HUES64 (cell line): ENCODE measurements at regions not wholly inside any gene's neighbourhood (a gene's known extent, or its start where the extent isn't known, plus 50 kb on each side); places are given as distances from the start of the nearest gene placed in this dataset.

Experiments used
- H3K27ac ChIP-seq: 2 replicates; pipeline ENCODE4 v1.7.0; 2013; ENCODE audit warnings: low read depth, low read length, inconsistent platforms
- H3K27me3 ChIP-seq: 2 replicates; pipeline ENCODE4 v1.6.1; 2013; ENCODE audit warnings: mild to moderate bottlenecking, low read length; ENCODE audit not compliant: insufficient read depth
- H3K36me3 ChIP-seq: 2 replicates; pipeline ENCODE4 v1.6.1; 2013; ENCODE audit warnings: mild to moderate bottlenecking, low read length; ENCODE audit not compliant: insufficient read depth
- H3K4me1 ChIP-seq: 2 replicates; pipeline ENCODE4 v1.6.1; 2013; ENCODE audit warnings: mild to moderate bottlenecking, low read length, moderate library complexity; ENCODE audit not compliant: insufficient read depth
- H3K4me3 ChIP-seq: 2 replicates; pipeline ENCODE4 v1.5.1; 2013; ENCODE audit warnings: mild to moderate bottlenecking, low read length, moderate library complexity
- H3K9ac ChIP-seq: 2 replicates; pipeline ENCODE4 v1.6.1; 2013; ENCODE audit warnings: mild to moderate bottlenecking, low read depth, low read length
- H3K9me3 ChIP-seq: 2 replicates; pipeline ENCODE4 v1.6.1; 2013; ENCODE audit warnings: low read depth, low read length; ENCODE audit not compliant: insufficient read depth
- WGBS: fragments of 150-250, 120-280 bp; methylation state at CpG from one replicate; pipeline ENCODE4 v1.1.7; 2013; ENCODE audit warnings: missing lambda C conversion rate; 5-methylcytosine and 5-hydroxymethylcytosine counted together

DNA sequence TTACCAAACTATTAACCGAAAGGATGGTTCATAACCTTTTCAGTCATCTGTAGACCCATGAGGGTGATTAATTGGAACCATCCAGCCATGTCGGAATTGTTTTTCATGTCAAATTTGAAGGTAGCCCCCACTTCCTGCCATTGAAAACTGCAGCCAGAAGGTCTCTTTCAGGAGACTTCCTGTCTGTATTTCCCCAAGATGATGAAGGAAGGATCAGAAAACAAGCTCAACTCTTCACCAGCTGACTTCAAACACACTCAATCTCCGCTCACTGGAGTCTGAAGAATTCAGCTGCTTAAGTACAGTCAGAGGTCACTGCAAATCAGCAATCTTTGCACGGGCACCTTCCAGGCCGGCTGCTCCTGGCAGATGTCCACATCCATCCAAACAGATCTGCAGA lies 291.7 kb upstream of the NPVF start:
- no peaks in the 10 kb centered on the region for H3K9me3 ChIP-seq
- H3K36me3 ChIP-seq, result no peaks in the 10 kb centered on the region
- H3K27ac ChIP-seq, result no peak overlapping the region
- no peak overlapping the region for H3K9ac ChIP-seq
- H3K27me3 ChIP-seq, result no peaks in the 10 kb centered on the region
- H3K4me3 ChIP-seq, result no peak overlapping the region
- H3K4me1 ChIP-seq, result no peaks in the 10 kb centered on the region
- WGBS, result 97% methylated on average over 5 of the region's 5 CpGs

DNA sequence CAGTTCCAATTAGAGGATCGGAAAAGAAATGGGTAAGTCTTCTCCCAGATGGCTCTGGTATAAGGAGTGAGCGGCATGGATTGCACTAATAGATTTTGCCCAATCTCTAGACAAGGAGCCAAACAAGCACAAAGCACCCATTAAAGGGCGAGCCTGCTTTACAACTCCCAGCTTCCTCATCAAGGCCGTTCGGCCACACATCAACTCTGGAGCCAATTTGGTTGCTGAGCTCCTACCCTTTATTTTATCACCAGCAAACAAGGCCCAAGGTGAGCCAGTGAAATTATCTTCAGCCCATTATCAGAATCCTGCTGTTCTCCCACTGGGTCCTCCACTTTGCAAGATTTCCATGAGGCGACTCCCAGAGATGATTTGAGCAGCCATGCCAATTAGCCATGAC lies 292.2 kb upstream of the NPVF start:
- H3K4me3 ChIP-seq, result no peak overlapping the region
- no peak overlapping the region for H3K27ac ChIP-seq
- no peaks in the 10 kb centered on the region for H3K9me3 ChIP-seq
- 81% methylated on average over 6 of the region's 6 CpGs for WGBS
- H3K9ac ChIP-seq, result no peak overlapping the region
- no peaks in the 10 kb centered on the region for H3K4me1 ChIP-seq
- no peaks in the 10 kb centered on the region for H3K27me3 ChIP-seq
- no peaks in the 10 kb centered on the region for H3K36me3 ChIP-seq

DNA sequence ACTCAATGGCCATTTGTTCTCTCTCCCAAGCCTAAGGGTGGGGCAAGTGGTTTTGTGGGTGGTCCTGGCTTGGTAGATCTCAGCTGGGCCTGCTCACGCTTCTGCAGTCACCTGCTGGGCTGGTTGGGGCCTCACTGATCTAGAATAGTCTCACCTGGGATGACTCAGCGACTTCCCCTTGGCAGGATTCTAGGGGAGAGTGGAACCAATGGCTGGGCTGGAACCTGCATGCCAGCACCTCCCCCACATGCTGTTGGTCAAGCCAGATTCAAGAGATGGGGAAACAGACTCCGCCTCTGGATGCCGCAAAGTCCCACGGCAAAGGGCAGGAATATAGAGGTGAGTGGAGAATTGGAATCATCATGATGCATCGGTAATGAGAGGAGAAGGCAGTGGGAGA lies 292.9 kb upstream of the NPVF start:
- no peak overlapping the region for H3K9ac ChIP-seq
- 73% methylated on average over 6 of the region's 6 CpGs for WGBS
- no peak overlapping the region for H3K27ac ChIP-seq
- H3K4me3 ChIP-seq, result no peak overlapping the region
- no peaks in the 10 kb centered on the region for H3K9me3 ChIP-seq
- H3K27me3 ChIP-seq, result no peaks in the 10 kb centered on the region
- no peaks in the 10 kb centered on the region for H3K4me1 ChIP-seq
- no peaks in the 10 kb centered on the region for H3K36me3 ChIP-seq

GRCh38 chr7:25522727-25523126 lies 294.4 kb upstream of the NPVF start:
- Histone ChIP-seq H3K36me3 (no peaks in the 10 kb centered on the region), H3K4me1 (no peaks in the 10 kb centered on the region), H3K9me3 (no peaks in the 10 kb centered on the region), H3K9ac (no peak overlapping the region), H3K4me3 (no peak overlapping the region), H3K27me3 (no peaks in the 10 kb centered on the region), H3K27ac (no peak overlapping the region)

- H3K27ac ChIP-seq, result no peak overlapping the region
- no peaks in the 10 kb centered on the region for H3K36me3 ChIP-seq
- WGBS, result 91% methylated on average over 7 of the region's 7 CpGs
- no peak overlapping the region for H3K9ac ChIP-seq
- H3K9me3 ChIP-seq, result no peaks in the 10 kb centered on the region
- H3K27me3 ChIP-seq, result no peaks in the 10 kb centered on the region
- no peak overlapping the region for H3K4me3 ChIP-seq
- no peaks in the 10 kb centered on the region for H3K4me1 ChIP-seq
Observed at GRCh38 chr7:25527665-25528170, 299.4 kb upstream of the NPVF start.

DNA sequence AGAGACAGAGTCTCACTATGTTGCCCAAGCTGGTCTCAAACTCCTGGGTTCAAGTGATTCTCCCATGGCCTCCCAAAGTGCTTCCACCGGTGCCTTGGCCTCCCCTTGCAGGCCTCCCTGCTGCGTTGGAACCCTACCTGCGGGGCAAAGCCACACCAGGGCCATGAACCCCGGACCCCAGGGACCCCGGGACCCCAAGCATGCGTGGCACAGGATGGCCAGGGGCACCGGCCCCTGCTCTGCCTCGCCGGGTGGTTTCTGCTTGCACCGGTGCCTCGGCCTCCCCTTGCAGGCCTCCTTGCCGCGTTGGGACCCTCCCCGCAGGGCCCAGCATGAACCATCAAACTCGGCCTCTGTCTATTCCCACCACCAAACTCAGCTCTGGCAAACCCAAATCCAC lies 301.0 kb upstream of the NPVF start:
- Histone ChIP-seq H3K36me3 (no peaks in the 10 kb centered on the region), H3K4me1 (no peaks in the 10 kb centered on the region), H3K9me3 (no peaks in the 10 kb centered on the region), H3K9ac (no peak overlapping the region), H3K27ac (no peak overlapping the region), H3K4me3 (no peak overlapping the region), H3K27me3 (no peaks in the 10 kb centered on the region)
- 96% methylated on average over 15 of the region's 15 CpGs for WGBS

DNA sequence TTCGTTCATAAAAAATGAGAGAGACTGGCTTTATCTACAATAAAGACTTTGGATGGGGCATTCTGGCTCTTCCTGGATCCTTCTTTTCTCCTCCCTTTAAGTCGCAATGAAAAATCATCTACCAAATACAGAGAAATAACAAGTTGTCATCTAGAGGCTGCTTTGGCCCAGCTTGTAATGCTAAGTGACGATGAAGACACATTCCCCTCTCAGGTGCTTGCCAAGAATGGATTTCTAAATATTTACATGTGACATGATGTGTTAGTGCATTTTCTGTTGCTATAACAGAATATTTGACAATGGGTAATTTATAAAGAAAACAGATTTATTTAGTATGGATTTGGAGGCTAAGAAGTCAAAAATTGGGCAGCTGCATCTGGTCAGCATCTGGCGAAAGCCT lies 308.6 kb upstream of the NPVF start:
- no peak overlapping the region for H3K27ac ChIP-seq
- no peak overlapping the region for H3K9ac ChIP-seq
- no peaks in the 10 kb centered on the region for H3K4me1 ChIP-seq
- 93% methylated on average over 3 of the region's 4 CpGs for WGBS
- no peak overlapping the region for H3K4me3 ChIP-seq
- H3K36me3 ChIP-seq, result no peaks in the 10 kb centered on the region
- no peaks in the 10 kb centered on the region for H3K9me3 ChIP-seq
- H3K27me3 ChIP-seq, result no peaks in the 10 kb centered on the region

DNA sequence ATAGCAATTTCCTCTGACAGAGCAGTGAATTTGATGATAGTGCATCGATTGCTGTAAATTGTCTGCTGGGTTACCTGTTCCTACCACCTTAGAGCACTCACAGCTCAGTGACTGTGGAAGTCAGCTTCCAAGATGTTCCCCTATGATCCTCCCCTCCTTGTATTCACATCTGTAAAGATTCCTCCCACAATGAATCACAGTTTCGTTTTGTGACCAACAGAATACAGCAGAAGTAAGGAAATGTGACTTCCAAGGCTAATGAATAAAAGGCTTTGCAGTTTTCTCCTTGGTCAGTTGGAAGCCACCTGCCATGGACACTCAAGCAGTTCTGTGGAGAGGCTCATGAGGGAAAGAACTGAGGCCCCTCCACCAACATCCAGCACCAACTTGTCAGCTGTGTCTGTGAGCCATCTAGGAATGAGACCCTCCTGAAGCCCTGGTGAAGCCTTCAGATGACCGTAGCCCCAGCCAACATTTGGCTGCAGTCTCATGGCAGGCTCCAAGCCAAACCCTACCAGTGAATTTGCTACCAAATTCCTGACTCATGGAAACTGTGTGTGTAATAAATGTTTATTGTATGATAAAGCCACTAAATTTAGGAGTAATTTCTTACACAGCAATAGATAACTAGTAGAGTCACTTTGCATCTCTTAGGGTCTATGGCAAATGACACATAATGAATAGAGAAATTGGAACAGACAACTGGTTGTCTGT lies 309.5 kb upstream of the NPVF start:
- Histone ChIP-seq H3K27me3 (no peaks in the 10 kb centered on the region), H3K9me3 (no peaks in the 10 kb centered on the region), H3K4me3 (no peak overlapping the region), H3K36me3 (no peaks in the 10 kb centered on the region), H3K4me1 (no peaks in the 10 kb centered on the region), H3K27ac (no peak overlapping the region), H3K9ac (no peak overlapping the region)
- WGBS, result 91% methylated on average over 3 of the region's 3 CpGs

GRCh38 chr7:25541094-25541821 lies 313.0 kb upstream of the NPVF start:
- Histone ChIP-seq H3K9me3 (no peaks in the 10 kb centered on the region), H3K27me3 (no peaks in the 10 kb centered on the region)
- WGBS, result 94% methylated on average over 6 of the region's 6 CpGs

DNA sequence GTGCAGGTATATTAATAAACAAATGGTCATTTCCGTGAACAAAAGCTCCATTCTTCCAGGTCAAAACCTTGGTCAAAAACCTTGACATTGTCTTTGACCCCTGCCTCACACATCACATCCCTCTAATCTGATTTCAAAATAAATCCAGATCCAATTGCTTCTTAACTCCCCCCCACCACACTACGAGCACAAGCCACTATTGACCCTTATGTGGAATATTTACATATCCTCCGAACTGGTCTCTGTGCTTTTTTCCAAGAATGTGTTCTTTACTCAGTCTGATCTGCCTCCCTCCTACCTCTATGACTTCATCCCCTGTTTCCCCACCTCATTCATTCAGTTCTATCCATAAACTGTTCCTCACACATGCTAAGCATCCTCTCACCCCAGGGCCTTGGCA lies 313.6 kb upstream of the NPVF start:
- H3K27me3 ChIP-seq, result no peaks in the 10 kb centered on the region
- no peak overlapping the region for H3K9ac ChIP-seq
- WGBS, result 90% methylated on average over 3 of the region's 3 CpGs
- no peak overlapping the region for H3K4me3 ChIP-seq
- no peaks in the 10 kb centered on the region for H3K4me1 ChIP-seq
- no peaks in the 10 kb centered on the region for H3K36me3 ChIP-seq
- H3K27ac ChIP-seq, result no peak overlapping the region
- H3K9me3 ChIP-seq, result no peaks in the 10 kb centered on the region

More at GRCh38 chr7:25541094-25541821, 313.0 kb upstream of the NPVF start:
- H3K4me1 ChIP-seq, result no peaks in the 10 kb centered on the region
- no peak overlapping the region for H3K9ac ChIP-seq
- no peak overlapping the region for H3K27ac ChIP-seq
- H3K36me3 ChIP-seq, result no peaks in the 10 kb centered on the region
- no peak overlapping the region for H3K4me3 ChIP-seq

DNA sequence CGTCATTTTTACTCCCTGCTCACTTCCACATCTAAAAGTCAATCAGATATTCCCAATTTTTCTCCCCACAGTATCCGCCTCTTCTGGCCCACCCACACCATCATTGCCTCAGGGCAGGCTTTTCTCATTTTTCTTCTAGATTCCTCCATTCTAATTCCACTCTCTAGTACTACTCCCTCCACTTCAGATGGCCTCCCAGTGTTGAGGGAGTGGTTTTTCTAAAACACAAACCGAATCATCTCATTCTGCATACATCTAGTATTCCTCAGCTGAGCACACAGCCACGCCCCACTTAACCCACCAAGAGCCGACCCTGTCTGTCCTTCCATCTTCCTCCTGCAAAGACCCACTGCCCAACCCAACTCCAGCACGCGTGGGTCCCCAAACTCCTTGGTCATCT lies 314.9 kb upstream of the NPVF start:
- Histone ChIP-seq H3K9me3 (no peaks in the 10 kb centered on the region), H3K36me3 (no peaks in the 10 kb centered on the region), H3K27ac (no peak overlapping the region), H3K9ac (no peak overlapping the region), H3K27me3 (no peaks in the 10 kb centered on the region), H3K4me3 (no peak overlapping the region), H3K4me1 (no peaks in the 10 kb centered on the region)
- 92% methylated on average over 7 of the region's 7 CpGs for WGBS
